Medulla oblongata (tissue), 1 donor: ENCODE measurements at regions not wholly inside any gene's neighbourhood (a gene's known extent, or its start where the extent isn't known, plus 50 kb on each side); places are given as distances from the start of the nearest gene placed in this dataset.
"Not testable (repeated sequence)": the region's sequence is repeated elsewhere in the genome, so short reads cannot be mapped to it uniquely, and the experiment has no call there.

Source experiments
- DNase-seq: peaks from one replicate; pipeline ENCODE4 v3.0.0-alpha.2; 2015; ENCODE audit errors: extremely low spot score

GRCh38 chr3:26273196-26273595, 349.4 kb upstream of the LRRC3B start:
- DNase-seq: no peak

GRCh38 chr3:26279091-26279490, 343.5 kb upstream of the LRRC3B start:
- DNase-seq: no peak

- no peak for DNase-seq
Observed at GRCh38 chr3:26280517-26280916, 342.1 kb upstream of the LRRC3B start.

- no peak for DNase-seq
Observed at GRCh38 chr3:26281284-26281985, 341.1 kb upstream of the LRRC3B start.

GRCh38 chr3:26284503-26284902, 338.1 kb upstream of the LRRC3B start:
- not testable (repeated sequence) for DNase-seq

GRCh38 chr3:26291840-26292239, 330.7 kb upstream of the LRRC3B start:
- no peak for DNase-seq

- DNase-seq: no peak
Observed at GRCh38 chr3:26292780-26293179, 329.8 kb upstream of the LRRC3B start.

GRCh38 chr3:26293329-26293844, 329.2 kb upstream of the LRRC3B start:
- DNase-seq: no peak

- no peak for DNase-seq
Observed at GRCh38 chr3:26307192-26307591, 315.4 kb upstream of the LRRC3B start.

- DNase-seq: peak; percentile 61
Observed at GRCh38 chr3:26307787-26308186, 314.8 kb upstream of the LRRC3B start.

- DNase-seq: no peak
Observed at GRCh38 chr3:26308454-26308853, 314.1 kb upstream of the LRRC3B start.

GRCh38 chr3:26309536-26309935, 313.0 kb upstream of the LRRC3B start:
- not testable (repeated sequence) for DNase-seq

- no peak for DNase-seq
Observed at GRCh38 chr3:26312816-26313215, 309.8 kb upstream of the LRRC3B start.

- DNase-seq: no peak
Observed at GRCh38 chr3:26316472-26316871, 306.1 kb upstream of the LRRC3B start.

- not testable (repeated sequence) for DNase-seq
Observed at GRCh38 chr3:26323741-26324140, 298.8 kb upstream of the LRRC3B start.

- DNase-seq: no peak
Observed at GRCh38 chr3:26340001-26340400, 282.6 kb upstream of the LRRC3B start.

- DNase-seq: no peak
Observed at GRCh38 chr3:26343647-26344046, 278.9 kb upstream of the LRRC3B start.

GRCh38 chr3:26345613-26346012, 277.0 kb upstream of the LRRC3B start:
- DNase-seq: no peak

- DNase-seq: no peak
Observed at GRCh38 chr3:26346497-26346896, 276.1 kb upstream of the LRRC3B start.

GRCh38 chr3:26347150-26347549, 275.4 kb upstream of the LRRC3B start:
- no peak for DNase-seq

GRCh38 chr3:26350853-26351252, 271.7 kb upstream of the LRRC3B start:
- no peak for DNase-seq

GRCh38 chr3:26353097-26353496, 269.5 kb upstream of the LRRC3B start:
- DNase-seq: no peak

GRCh38 chr3:26358405-26358804, 264.2 kb upstream of the LRRC3B start:
- DNase-seq: no peak

- DNase-seq: no peak
Observed at GRCh38 chr3:26365706-26366105, 256.9 kb upstream of the LRRC3B start.
